Spleen (tissue), 7 donors: ENCODE measurements at regions not wholly inside any gene's neighbourhood (a gene's known extent, or its start where the extent isn't known, plus 50 kb on each side); places are given as distances from the start of the nearest gene placed in this dataset.

Experiments used
- POLR2AphosphoS5 ChIP-seq, 3 donors: sonication (generic); formaldehyde crosslinking; IDR thresholded peaks; one replicate each; pipeline ENCODE4 v1.5.1; 2017; ENCODE audit warnings: antibody characterized with exemption in 3 of 3
- TF ChIP-seq, protein P1 (sequence below), 11 experiments: fragments of 200-600 bp in 7 of 11; fragments of 450-650 bp in 4 of 11; sonication (generic) in 4 of 11; IDR thresholded peaks in 8 of 11; conservative IDR thresholded peaks in 3 of 11; 1 replicate in 7 of 11; 2 replicates in 4 of 11; pipeline versions ENCODE4 v1.4.0 to v1.8.0; 2016 to 2021; ENCODE audit warnings: antibody characterized with exemption in 11 of 11, inconsistent platforms in 4 of 11, mild to moderate bottlenecking in 1 of 11
- donor health status: DM: no; HTN: no; CAD: no; lungs with moderate emphysema.
- donor health status: DM: no; HTN: no; CAD: no.
- donor health status: DM: no; HTN: no; CAD: no.

DNA sequence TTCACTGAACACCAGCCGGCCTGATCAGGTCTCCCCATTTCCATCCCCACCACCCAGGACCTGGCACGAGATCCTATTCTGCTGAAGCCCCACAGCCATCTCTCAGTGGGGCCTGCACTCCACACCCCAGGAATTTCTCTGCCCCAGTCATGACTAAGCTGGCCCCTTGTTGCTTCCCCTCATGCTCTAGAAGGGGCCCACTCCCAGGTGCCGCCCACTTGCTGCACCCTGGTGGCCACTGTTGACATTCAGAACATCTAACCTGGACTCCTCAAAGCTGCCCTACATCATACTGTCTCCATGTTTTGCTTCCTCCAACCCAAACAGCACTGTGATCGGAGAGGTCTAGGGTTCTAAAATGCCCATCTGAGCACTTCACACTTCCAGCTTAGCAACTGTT lies 90.7 kb upstream of the KLHL29 start:
- TF ChIP-seq, protein P1, sequence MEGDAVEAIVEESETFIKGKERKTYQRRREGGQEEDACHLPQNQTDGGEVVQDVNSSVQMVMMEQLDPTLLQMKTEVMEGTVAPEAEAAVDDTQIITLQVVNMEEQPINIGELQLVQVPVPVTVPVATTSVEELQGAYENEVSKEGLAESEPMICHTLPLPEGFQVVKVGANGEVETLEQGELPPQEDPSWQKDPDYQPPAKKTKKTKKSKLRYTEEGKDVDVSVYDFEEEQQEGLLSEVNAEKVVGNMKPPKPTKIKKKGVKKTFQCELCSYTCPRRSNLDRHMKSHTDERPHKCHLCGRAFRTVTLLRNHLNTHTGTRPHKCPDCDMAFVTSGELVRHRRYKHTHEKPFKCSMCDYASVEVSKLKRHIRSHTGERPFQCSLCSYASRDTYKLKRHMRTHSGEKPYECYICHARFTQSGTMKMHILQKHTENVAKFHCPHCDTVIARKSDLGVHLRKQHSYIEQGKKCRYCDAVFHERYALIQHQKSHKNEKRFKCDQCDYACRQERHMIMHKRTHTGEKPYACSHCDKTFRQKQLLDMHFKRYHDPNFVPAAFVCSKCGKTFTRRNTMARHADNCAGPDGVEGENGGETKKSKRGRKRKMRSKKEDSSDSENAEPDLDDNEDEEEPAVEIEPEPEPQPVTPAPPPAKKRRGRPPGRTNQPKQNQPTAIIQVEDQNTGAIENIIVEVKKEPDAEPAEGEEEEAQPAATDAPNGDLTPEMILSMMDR (IDR thresholded peaks at IDR 0.05 in 8 of 11, conservative IDR thresholded peaks at IDR 0.05 in 3 of 11) = no peak
- no peak for TF ChIP-seq POLR2AphosphoS5 (IDR thresholded peaks at IDR 0.05)
